Heart right ventricle (tissue), 16 donors: ENCODE measurements at regions not wholly inside any gene's neighbourhood (a gene's known extent, or its start where the extent isn't known, plus 50 kb on each side); places are given as distances from the start of the nearest gene placed in this dataset.

Source experiments
- ATAC-seq, 8 donors: fragments of 200-7000 bp; cut with Tn5 transposase; one replicate each; pipeline ENCODE4 v1.9.1; 2020; ENCODE audit warnings: mild to moderate bottlenecking in 8 of 8, moderate library complexity in 8 of 8, moderate number of reproducible peaks in 1 of 8
- DNase-seq, 2 donors: peaks; one replicate each; pipeline ENCODE4 v3.0.0-alpha.2; 2020
- H3K27ac ChIP-seq, 10 donors: fragments of 200-600 bp; sonication (generic) in 2 of 10; one replicate each; pipeline versions ENCODE4 v1.5.0 to v1.8.0; 2020 to 2022; ENCODE audit warnings: mild to moderate bottlenecking in 3 of 10
- H3K27me3 ChIP-seq, 7 donors: fragments of 200-600 bp; one replicate each; pipeline ENCODE4 v1.8.0; 2021 to 2022; ENCODE audit warnings: mild to moderate bottlenecking in 2 of 7
- H3K36me3 ChIP-seq, 9 donors: fragments of 200-600 bp; sonication (generic) in 1 of 9; one replicate each; pipeline versions ENCODE4 v1.5.0 to v1.8.0; 2020 to 2022; ENCODE audit warnings: mild to moderate bottlenecking in 2 of 9
- H3K4me1 ChIP-seq, 9 donors: fragments of 200-600 bp; sonication (generic) in 1 of 9; one replicate each; pipeline versions ENCODE4 v1.5.0 to v1.8.0; 2020 to 2022; ENCODE audit warnings: mild to moderate bottlenecking in 4 of 9
- H3K4me3 ChIP-seq, 10 donors: fragments of 200-600 bp; sonication (generic) in 2 of 10; one replicate each; pipeline versions ENCODE4 v1.5.0 to v1.8.0; 2020 to 2022; ENCODE audit warnings: mild to moderate bottlenecking in 7 of 10, moderate library complexity in 2 of 10
- H3K9me3 ChIP-seq, 11 donors: fragments of 200-600 bp in 10 of 11; sonication (generic) in 2 of 11; one replicate each; pipeline versions ENCODE4 v1.5.0 to v1.8.0; 2013 to 2022; ENCODE audit warnings: mild to moderate bottlenecking in 2 of 11, control low read depth in 1 of 11, moderate library complexity in 1 of 11
- CTCF ChIP-seq, 9 donors: fragments of 200-600 bp; sonication (generic) in 2 of 9; IDR thresholded peaks; one replicate each; pipeline versions ENCODE4 v1.5.0 to v1.8.0; 2021 to 2022; ENCODE audit warnings: antibody characterized with exemption in 9 of 9, mild to moderate bottlenecking in 5 of 9, moderate library complexity in 1 of 9
- WGBS, 2 donors: extraction: QIAGEN DNeasy Blood & Tissue Kit; methylation state at CpG; one replicate each; pipeline ENCODE4 v1.1.7; 2013; ENCODE audit warnings: inconsistent platforms in 1 of 2; 5-methylcytosine and 5-hydroxymethylcytosine counted together
- intact Hi-C, 10 donors: fragments of 100-400 bp; cut with DNase I; formaldehyde crosslinking; loops; one replicate each; pipeline versions ENCODE4 v1.11.1 to v1.14.2; 2022
- donor health status: Arrhythmogenic right ventricular cardiomyopathy.
- donor health status: ischemic (EF 13 %, LVEDD 7.1; RV severe dilation, severe dysfunction).
- donor health status: healthy with polysubstance abuse.
- donor health status: DM: no; HTN: yes; CAD: no.
- donor health status: DM: no; HTN: no; CAD: no.
- donor health status: ischemic (EF 25% LVEDD 6.9; RV normal size, moderate dysfunction).
- donor health status: ischemic (EF 25% LVEDD 5.7; RV mildly dilated, moderate dysfunction).
- donor health status: healthy.
- donor health status: DM: yes; HTN: yes; CAD: no.
- donor health status: Ischemic cardiomyopathy.
- donor health status: ischemic (EF 35%, LVEDD 5.7; RV mildly dilated, moderate dysfunction).
- donor health status: nonischemic (EF 11% LVEDD 7.7; RV severe dilation, severe dysfunction).
- donor health status: DM: yes; HTN: yes; CAD: no.
- donor health status: PGD.
- donor health status: ischemic (EF 29% LVEDD 5.4; RV normal size, mild dysfunction).
- donor health status: nonischemic (EF 23%, LVEDD 6.1; RV moderate dilation, normal function).

GRCh38 chr11:70586261-70587074, 188.1 kb downstream of the CTTN start:
- H3K36me3 ChIP-seq = no peaks in the 10 kb centered on the region
- H3K27ac ChIP-seq = no peak overlapping the region
- ATAC-seq = no peak
- peaks cover 0 to 5% (median 0%) of the 10 kb centered on the region in 7 donors for H3K27me3 ChIP-seq
- no peak for DNase-seq
- no peaks in the 10 kb centered on the region for H3K4me1 ChIP-seq
- WGBS, 2 donors = 85 to 90% methylated on average over 26 of the region's 26 CpGs
- intact Hi-C loops = no loop called here
- TF ChIP-seq CTCF (IDR thresholded peaks at IDR 0.05) = no peak
- no peak overlapping the region for H3K4me3 ChIP-seq
- H3K9me3 ChIP-seq = peaks cover 0 to 9% (median 0%) of the 10 kb centered on the region in 11 donors

- no peak for TF ChIP-seq CTCF (IDR thresholded peaks at IDR 0.05)
- H3K27me3 ChIP-seq = peaks cover 0 to 5% (median 0%) of the 10 kb centered on the region in 7 donors
- 85 to 90% methylated on average over 9 of the region's 9 CpGs for WGBS, 2 donors
- no peak for ATAC-seq
- no peak overlapping the region for H3K27ac ChIP-seq
- DNase-seq = no peak
- no peak overlapping the region for H3K4me3 ChIP-seq
- intact Hi-C loops = no loop called here
- peaks cover 0 to 9% (median 0%) of the 10 kb centered on the region in 11 donors for H3K9me3 ChIP-seq
- H3K4me1 ChIP-seq = no peaks in the 10 kb centered on the region
- H3K36me3 ChIP-seq = no peaks in the 10 kb centered on the region
Measured at GRCh38 chr11:70587075-70587389, 188.7 kb downstream of the CTTN start.

GRCh38 chr11:70590356-70590991, 192.1 kb downstream of the CTTN start:
- intact Hi-C loops = no loop called here
- Histone ChIP-seq H3K4me3 (no peak overlapping the region), H3K36me3 (no peaks in the 10 kb centered on the region), H3K27ac (no peak overlapping the region), H3K4me1 (no peaks in the 10 kb centered on the region), H3K27me3 (peaks cover 0 to 25% (median 0%) of the 10 kb centered on the region in 7 donors), H3K9me3 (peaks cover 0 to 9% (median 0%) of the 10 kb centered on the region in 11 donors)
- DNase-seq = no peak
- TF ChIP-seq CTCF (IDR thresholded peaks at IDR 0.05) = no peak
- no peak for ATAC-seq
- WGBS, 2 donors = 82 to 83% methylated on average over 7 of the region's 7 CpGs

GRCh38 chr11:70592641-70593165, 194.4 kb downstream of the CTTN start:
- Histone ChIP-seq H3K27ac (no peak overlapping the region), H3K36me3 (no peaks in the 10 kb centered on the region), H3K4me1 (no peaks in the 10 kb centered on the region), H3K4me3 (no peak overlapping the region), H3K9me3 (peaks cover 0 to 9% (median 0%) of the 10 kb centered on the region in 11 donors), H3K27me3 (peaks cover 0 to 42% (median 0%) of the 10 kb centered on the region in 7 donors)
- 85% methylated on average over 17 of the region's 17 CpGs for WGBS, 2 donors
- DNase-seq = no peak
- intact Hi-C loops = no loop called here
- no peak for TF ChIP-seq CTCF (IDR thresholded peaks at IDR 0.05)
- no peak for ATAC-seq
